T-helper 2 cell treated with Interferon-gamma antibody and Interleukin-4, amounts not matched to agents 5 μg/mL and 100 μg/mL, for 36 hours (primary cell): ENCODE measurements at regions not wholly inside any gene's neighbourhood (a gene's known extent, or its start where the extent isn't known, plus 50 kb on each side); places are given as distances from the start of the nearest gene placed in this dataset.
"Not testable (repeated sequence)": the region's sequence is repeated elsewhere in the genome, so short reads cannot be mapped to it uniquely, and the experiment has no call there.

Experiments used
- DNase-seq: peaks from one replicate; pipeline ENCODE4 v3.0.0; 2021; ENCODE audit warnings: low spot score
- H3K27ac Mint-ChIP-seq: one replicate; pipeline ENCODE4 v1.8.0; 2021; ENCODE audit warnings: mild to moderate bottlenecking, mixed read lengths
- H3K27me3 Mint-ChIP-seq: one replicate; pipeline ENCODE4 v1.8.0; 2021; ENCODE audit warnings: low read depth, mixed read lengths
- H3K36me3 Mint-ChIP-seq: one replicate; pipeline ENCODE4 v1.8.0; 2021; ENCODE audit warnings: low read depth, mixed read lengths
- H3K4me1 Mint-ChIP-seq: one replicate; pipeline ENCODE4 v1.8.0; 2021; ENCODE audit warnings: low read depth, mixed read lengths
- H3K4me3 Mint-ChIP-seq: one replicate; pipeline ENCODE4 v1.8.0; 2022; ENCODE audit warnings: mild to moderate bottlenecking, moderate library complexity, mixed read lengths
- H3K9me3 Mint-ChIP-seq: one replicate; pipeline ENCODE4 v1.8.0; 2021; ENCODE audit warnings: mixed read lengths

DNA sequence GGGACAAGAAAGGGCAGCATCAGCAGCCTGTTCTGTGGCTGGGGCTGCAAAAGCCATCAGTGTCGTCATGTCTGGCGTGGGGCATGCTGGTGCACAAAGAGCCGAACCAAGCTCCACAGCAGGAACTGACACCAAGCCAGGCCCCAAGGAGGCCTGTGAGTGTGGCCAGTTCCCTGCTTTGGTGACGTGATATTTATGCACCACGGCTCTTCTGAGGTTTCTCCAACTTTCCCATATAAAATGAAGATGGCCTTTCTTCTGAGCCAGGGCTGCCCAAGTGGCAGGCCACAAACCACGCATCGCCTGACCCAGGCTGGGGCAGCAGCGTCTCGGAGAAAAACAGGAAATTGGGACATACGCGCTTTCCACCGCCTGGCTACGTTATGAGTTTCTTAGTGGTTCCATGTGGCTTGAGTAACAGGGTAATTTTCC, 109.9 kb downstream of the RIN2 start:
- no peaks in the 10 kb centered on the region for H3K4me1 Mint-ChIP-seq
- H3K4me3 Mint-ChIP-seq: no peak overlapping the region
- DNase-seq: no peak
- no peaks in the 10 kb centered on the region for H3K36me3 Mint-ChIP-seq
- no peaks in the 10 kb centered on the region for H3K9me3 Mint-ChIP-seq
- H3K27me3 Mint-ChIP-seq: no peaks in the 10 kb centered on the region
- no peak overlapping the region for H3K27ac Mint-ChIP-seq

DNA sequence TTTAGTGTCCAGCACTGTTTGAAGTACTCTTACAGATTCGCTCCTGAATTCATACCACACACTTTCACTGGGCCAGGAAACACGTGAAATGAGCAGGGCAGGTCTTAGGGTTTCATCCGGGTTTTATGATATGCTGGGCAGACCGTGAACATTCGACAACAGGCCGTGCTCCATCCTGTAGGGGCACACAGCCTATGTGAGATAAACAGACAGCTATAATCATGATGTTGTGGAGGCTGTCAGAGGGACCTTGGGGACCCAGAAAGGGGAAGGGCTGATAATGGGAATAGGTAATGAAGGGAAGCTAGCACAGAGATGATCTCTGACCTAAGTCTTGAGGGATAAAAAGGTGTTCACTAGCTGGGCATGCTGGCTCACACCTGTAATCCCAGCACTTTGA, 110.4 kb downstream of the RIN2 start:
- no peak overlapping the region for H3K27ac Mint-ChIP-seq

DNA sequence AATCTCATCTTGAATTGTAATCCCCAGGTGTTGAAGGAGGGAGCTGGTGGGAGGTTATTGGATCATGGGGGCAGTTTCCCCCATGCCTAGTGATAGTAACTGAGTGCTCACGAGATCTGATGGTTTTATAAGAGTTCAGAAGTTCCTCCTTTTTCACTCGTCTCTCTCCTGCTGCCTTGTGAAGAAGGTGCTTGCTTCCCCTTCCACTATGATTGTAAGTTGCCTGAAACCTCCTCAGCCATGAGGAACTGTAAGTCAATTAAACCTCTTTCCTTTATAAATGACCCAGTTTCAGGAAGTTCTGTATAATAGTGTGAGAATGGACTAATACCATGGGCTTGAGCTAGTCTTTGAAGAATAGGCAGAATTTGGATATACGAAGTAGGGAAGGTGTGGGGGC, 113.9 kb downstream of the RIN2 start:
- no peak overlapping the region for H3K4me3 Mint-ChIP-seq
- H3K4me1 Mint-ChIP-seq: no peaks in the 10 kb centered on the region
- DNase-seq: no peak
- H3K36me3 Mint-ChIP-seq: no peaks in the 10 kb centered on the region
- no peaks in the 10 kb centered on the region for H3K9me3 Mint-ChIP-seq
- no peak overlapping the region for H3K27ac Mint-ChIP-seq
- no peaks in the 10 kb centered on the region for H3K27me3 Mint-ChIP-seq

More for the DNA sequence above, 110.4 kb downstream of the RIN2 start:
- no peak overlapping the region for H3K4me3 Mint-ChIP-seq
- no peaks in the 10 kb centered on the region for H3K4me1 Mint-ChIP-seq
- H3K9me3 Mint-ChIP-seq: no peaks in the 10 kb centered on the region
- no peaks in the 10 kb centered on the region for H3K27me3 Mint-ChIP-seq
- no peaks in the 10 kb centered on the region for H3K36me3 Mint-ChIP-seq
- no peak for DNase-seq

DNA sequence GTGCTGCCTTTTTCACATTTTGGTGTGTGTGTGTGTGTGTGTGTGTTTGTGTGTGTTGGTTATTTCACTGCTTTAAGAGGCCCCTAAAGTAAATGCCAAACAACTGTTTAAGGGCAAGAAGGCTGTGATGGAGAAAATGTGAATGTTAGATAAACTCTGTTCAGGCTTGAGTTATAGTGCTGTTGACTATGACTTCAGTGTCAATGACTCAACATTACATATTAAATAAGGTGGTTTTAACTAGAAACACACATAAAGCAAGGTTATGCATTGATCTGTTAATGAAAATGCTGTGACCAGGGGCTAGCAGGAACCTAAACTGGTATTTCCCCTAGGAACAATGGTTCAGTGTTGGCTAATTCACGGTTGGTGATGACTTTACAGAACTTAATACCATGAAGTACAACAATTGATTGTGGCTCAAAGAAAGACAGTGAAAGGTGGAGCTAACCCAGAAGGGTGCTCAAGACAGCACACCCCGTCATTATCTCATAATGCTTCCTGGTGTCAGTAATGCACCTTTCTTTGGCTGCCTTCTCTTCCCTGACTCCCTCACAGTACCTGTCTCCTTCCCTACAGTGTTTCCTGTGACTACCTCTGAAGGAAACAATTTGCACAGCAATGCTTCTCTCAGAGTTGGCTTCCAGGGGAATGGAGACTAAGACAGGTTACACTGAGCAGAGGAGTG, 116.1 kb downstream of the RIN2 start:
- no peak for DNase-seq
- no peaks in the 10 kb centered on the region for H3K9me3 Mint-ChIP-seq
- H3K27me3 Mint-ChIP-seq: no peaks in the 10 kb centered on the region
- H3K27ac Mint-ChIP-seq: no peak overlapping the region
- H3K36me3 Mint-ChIP-seq: no peaks in the 10 kb centered on the region
- no peaks in the 10 kb centered on the region for H3K4me1 Mint-ChIP-seq
- no peak overlapping the region for H3K4me3 Mint-ChIP-seq

DNA sequence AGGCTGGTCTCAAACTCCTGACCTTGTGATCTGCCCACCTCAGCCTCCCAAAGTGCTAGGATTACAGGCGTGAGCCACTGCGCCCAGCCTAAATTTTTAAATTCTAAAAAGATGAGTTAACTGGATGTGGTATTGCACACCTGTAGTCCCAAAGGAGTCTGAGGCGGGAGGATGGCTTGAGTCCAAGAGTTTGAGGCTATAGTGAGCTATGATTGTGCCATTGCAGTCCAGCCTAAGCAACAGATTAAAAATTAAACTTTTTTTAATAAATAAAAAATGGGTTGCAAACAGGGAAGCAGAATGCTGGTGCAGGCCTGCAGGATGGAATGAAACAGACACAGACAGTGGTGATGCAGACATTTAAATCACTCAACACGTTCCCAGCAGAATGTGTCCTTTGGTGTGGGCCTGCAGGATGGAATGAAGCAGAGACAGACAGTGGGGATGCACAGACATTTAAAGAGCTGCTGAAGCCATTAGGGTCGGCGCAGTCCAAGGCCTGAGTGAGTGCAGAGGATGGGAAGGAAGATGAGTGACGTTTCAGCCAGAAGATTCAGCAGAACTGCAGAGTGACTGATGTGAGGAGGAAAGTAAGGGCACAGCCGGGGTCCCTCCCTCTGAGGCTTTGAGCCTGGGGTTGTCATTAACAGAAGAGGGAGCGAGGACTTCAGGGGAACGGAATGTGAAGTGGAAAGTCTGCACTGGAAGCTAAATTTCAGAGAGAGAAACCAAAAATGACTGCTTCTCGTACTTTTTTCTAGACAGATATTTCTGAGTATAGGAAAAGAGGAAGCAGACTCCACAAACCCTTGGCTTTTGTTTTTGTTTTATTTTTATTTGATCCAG, 117.5 kb downstream of the RIN2 start:
- no peak overlapping the region for H3K27ac Mint-ChIP-seq
- no peaks in the 10 kb centered on the region for H3K4me1 Mint-ChIP-seq
- no peak overlapping the region for H3K4me3 Mint-ChIP-seq
- DNase-seq: no peak
- no peaks in the 10 kb centered on the region for H3K36me3 Mint-ChIP-seq
- H3K27me3 Mint-ChIP-seq: no peaks in the 10 kb centered on the region
- H3K9me3 Mint-ChIP-seq: no peaks in the 10 kb centered on the region

DNA sequence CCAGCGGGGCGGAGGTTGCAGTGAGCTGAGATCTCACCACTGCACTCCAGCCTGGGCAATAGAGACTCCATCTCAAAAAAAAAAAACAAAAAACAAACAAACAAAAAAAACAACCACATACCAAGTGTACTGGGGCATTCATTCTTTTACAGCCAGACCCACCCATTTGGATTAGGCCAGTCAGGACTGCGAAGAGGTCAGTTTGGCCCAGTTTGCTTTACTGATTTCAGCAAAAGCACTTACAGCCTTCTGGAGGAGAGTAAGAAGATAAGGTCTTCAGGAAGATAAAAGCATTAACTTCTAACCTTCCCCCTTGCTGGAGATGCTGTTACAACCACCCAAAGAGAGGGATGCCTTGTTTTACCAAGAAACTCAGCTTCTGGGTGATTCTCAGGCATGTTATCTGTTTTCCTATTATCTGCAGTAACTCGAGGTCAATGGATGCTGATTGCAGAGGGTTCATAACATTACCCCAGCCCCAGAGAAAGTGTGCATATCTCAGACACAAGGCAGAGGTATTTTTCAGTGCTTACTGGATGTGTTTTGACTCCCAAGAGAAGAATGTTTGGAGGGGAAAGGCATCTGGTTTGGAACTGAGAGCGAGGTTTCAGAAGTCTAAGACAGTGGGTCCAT, 118.9 kb downstream of the RIN2 start:
- no peaks in the 10 kb centered on the region for H3K27me3 Mint-ChIP-seq
- H3K4me3 Mint-ChIP-seq: no peak overlapping the region
- no peak for DNase-seq
- no peaks in the 10 kb centered on the region for H3K9me3 Mint-ChIP-seq
- no peaks in the 10 kb centered on the region for H3K4me1 Mint-ChIP-seq
- H3K27ac Mint-ChIP-seq: no peak overlapping the region
- H3K36me3 Mint-ChIP-seq: no peaks in the 10 kb centered on the region

DNA sequence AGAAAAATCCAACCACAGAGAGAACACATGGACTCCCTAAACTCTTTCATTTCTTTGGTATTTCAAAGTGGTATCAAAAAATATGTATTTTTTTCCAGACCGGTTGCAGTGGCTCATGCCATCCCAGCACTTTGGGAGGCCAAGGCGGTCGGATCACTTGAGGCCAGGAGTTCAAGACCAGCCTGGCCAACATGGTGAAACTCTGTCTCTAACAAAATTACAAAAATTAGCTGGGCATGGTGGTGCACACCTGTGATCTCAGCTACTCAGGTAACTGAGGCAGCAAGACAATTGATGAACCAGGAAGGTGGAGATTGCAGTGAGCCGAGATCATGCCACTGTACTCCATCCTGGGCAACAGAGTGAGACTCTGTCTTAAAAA, 121.8 kb downstream of the RIN2 start:
- H3K27me3 Mint-ChIP-seq, H3K4me3 Mint-ChIP-seq, H3K4me1 Mint-ChIP-seq, H3K9me3 Mint-ChIP-seq, H3K27ac Mint-ChIP-seq, DNase-seq, H3K36me3 Mint-ChIP-seq: not testable (repeated sequence)

DNA sequence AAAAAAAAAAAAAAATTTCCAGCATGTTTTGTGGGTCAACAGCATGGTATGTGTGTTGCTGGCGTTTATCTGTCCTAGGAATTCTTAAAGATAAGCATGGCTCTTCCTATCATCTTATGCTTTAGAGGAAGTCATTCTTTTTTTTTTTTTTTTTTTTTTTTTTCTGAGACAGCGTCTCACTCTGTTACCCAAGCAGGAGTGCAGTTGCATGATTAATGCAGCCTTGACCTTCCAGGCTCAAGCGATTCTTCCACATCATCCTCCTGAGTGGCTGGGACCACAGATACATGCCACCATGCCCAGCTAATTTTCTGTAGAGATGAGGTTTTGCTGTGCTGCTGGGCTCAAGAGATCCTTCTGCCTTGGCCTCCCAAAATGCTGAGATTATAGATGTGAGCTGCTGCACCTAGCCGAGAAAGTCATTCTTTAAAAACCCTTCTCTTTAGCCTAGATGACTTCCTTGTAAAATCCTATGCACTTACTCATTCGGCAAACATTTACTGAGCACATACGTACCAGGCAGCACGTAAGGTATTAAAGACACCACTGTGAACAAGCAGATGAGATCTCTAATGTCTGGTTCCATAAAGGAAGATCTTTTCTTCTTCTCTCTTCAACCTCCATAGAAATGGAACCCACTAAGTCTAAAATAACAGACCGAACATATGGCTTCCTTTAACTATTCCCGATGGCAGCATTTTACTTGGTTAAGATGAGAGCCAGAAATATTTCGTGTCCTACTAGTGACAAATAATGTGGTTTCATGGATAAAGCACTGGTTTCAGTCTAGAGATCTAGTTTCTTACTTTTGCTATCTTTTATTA, 122.4 kb downstream of the RIN2 start:
- no peaks in the 10 kb centered on the region for H3K4me1 Mint-ChIP-seq
- DNase-seq: no peak
- H3K27ac Mint-ChIP-seq: no peak overlapping the region
- no peaks in the 10 kb centered on the region for H3K9me3 Mint-ChIP-seq
- H3K36me3 Mint-ChIP-seq: no peaks in the 10 kb centered on the region
- no peak overlapping the region for H3K4me3 Mint-ChIP-seq
- no peaks in the 10 kb centered on the region for H3K27me3 Mint-ChIP-seq

DNA sequence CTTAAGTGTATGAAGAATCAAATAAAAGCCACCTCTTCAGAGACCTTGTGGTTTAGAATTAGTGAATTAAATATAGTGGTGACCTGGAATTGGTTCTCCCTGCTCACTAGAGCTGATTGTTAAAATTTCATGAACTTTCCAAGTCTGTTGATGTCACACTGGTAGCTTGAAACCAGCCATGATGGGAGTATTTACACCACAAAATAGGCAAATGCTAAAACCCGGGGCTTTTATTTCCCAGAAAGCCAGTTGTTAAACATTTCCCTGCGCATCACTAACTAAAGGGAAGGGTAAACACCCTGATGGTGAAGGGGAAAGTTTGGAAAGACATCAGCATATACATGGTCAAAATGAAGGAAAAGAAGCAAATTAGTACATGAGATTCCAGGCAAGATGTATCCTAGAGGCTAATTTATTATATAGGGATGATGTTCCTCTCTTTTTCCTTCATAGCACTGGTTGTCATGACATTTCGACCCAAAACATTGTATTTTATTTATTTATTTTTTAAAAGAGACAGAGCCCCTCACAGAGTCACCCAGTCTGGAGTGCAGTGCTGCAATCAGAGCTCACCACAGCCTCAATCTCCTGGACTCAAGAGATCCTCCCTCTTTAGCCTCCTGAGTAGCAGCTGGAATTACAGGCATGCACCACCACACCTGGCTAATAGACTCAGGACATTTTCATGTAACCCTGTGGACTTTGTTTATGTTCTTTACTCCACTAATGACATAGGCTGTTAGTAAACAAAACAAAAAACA, 123.2 kb downstream of the RIN2 start:
- Mint-ChIP-seq H3K9me3 (no peaks in the 10 kb centered on the region), H3K4me3 (no peak overlapping the region), H3K4me1 (no peaks in the 10 kb centered on the region), H3K27ac (no peak overlapping the region), H3K36me3 (no peaks in the 10 kb centered on the region), H3K27me3 (no peaks in the 10 kb centered on the region)
- DNase-seq: no peak

DNA sequence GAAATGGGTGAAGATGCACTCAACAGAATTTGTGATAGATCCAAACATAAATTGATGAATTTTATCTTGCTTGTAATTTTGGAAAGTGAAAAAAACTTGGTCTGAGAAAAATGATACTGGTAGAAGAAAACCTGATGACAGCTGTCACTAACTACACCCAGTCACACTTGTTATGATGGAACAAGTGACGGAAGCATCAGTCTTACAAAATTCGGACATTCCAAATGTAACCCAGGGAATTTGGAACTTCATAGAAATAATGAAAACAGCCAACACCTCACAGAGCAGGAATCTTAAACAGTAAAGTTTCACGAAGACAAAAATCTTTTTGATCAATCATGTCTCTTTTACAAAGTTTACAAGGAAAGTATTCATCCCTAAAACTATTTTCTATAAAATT, 123.9 kb downstream of the RIN2 start:
- H3K27ac Mint-ChIP-seq: no peak overlapping the region
- H3K27me3 Mint-ChIP-seq: no peaks in the 10 kb centered on the region
- no peaks in the 10 kb centered on the region for H3K36me3 Mint-ChIP-seq
- H3K4me1 Mint-ChIP-seq: no peaks in the 10 kb centered on the region
- no peak overlapping the region for H3K4me3 Mint-ChIP-seq
- H3K9me3 Mint-ChIP-seq: no peaks in the 10 kb centered on the region
- DNase-seq: no peak

DNA sequence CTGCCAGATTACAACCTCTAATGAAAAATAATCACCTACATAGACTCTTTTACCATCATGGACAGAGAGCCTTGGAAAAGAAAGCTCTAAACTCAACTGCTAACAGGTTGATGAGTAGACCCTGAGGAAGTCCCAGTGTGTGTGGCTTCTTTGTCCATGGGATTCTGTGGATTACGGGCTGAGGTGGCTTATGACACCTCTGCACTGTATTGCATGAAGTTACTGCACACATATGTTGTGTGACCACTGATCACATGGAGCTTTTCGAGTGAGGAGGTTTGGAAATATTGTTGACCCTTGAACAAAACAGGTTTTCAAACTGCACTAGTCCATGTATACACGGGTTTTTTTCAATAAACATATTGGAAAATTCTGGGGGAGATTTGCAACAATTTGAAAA, 124.4 kb downstream of the RIN2 start:
- no peak for DNase-seq
- no peaks in the 10 kb centered on the region for H3K27me3 Mint-ChIP-seq
- no peaks in the 10 kb centered on the region for H3K4me1 Mint-ChIP-seq
- H3K36me3 Mint-ChIP-seq: no peaks in the 10 kb centered on the region
- H3K27ac Mint-ChIP-seq: no peak overlapping the region
- no peak overlapping the region for H3K4me3 Mint-ChIP-seq
- no peaks in the 10 kb centered on the region for H3K9me3 Mint-ChIP-seq

DNA sequence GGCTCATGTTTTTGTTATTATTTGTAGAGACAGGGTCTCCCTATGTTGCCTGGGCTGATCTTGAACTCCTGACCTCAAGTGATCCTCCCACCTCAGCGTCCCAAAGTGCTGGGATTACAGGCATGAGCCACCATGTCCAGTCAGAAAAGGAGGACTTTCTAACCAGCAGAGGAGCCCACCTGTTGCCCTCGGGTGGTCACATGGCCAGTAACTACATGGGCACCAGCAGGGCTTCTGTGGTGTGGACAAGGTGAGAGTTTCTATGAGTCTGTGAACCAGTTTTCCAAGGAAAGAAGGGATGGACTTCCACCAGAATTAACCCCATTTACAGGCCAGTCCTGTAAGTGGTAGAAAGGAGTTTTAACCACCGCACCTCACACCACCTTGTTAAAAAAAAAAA, 125.4 kb downstream of the RIN2 start:
- Mint-ChIP-seq H3K36me3 (no peaks in the 10 kb centered on the region), H3K4me1 (no peaks in the 10 kb centered on the region), H3K9me3 (no peaks in the 10 kb centered on the region), H3K27me3 (peaks cover 3% of the 10 kb centered on the region), H3K4me3 (no peak overlapping the region), H3K27ac (no peak overlapping the region)
- DNase-seq: no peak

DNA sequence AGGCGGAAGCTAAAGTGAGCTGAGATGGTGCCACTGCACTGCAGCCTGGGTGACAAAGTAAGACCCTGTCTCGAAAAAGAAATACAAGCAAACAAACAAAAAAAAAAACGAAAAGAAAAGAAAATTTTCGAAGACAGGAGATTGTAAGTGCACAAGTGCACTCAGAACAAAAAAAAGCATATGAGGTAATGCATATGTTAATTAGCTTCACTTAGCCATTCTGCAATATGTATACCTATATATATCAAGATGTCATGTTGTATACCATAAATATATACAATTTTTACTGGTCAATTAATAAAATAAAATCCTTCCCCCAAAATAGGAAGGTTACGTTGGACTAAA, 127.5 kb downstream of the RIN2 start:
- Mint-ChIP-seq H3K4me3 (no peak overlapping the region), H3K9me3 (no peaks in the 10 kb centered on the region), H3K4me1 (no peaks in the 10 kb centered on the region), H3K27ac (no peak overlapping the region), H3K36me3 (no peaks in the 10 kb centered on the region), H3K27me3 (peaks cover 3% of the 10 kb centered on the region)
- DNase-seq: no peak
